Neural cell (in vitro differentiated cells): ENCODE measurements at regions not wholly inside any gene's neighbourhood (a gene's known extent, or its start where the extent isn't known, plus 50 kb on each side); places are given as distances from the start of the nearest gene placed in this dataset.

Experiments
- H2AFZ ChIP-seq: fragments of 200-600, 300-800 bp; sonication (generic), shearing (Covaris generic); 2 replicates; pipeline ENCODE4 v1.6.0; 2014; ENCODE audit warnings: low read depth, mild to moderate bottlenecking, antibody characterized with exemption, low read length, moderate library complexity
- H3F3A ChIP-seq: fragments of 200-600 bp; shearing (Covaris generic); 2 replicates; pipeline ENCODE4 v1.6.1; 2016; ENCODE audit warnings: mild to moderate bottlenecking, moderate library complexity, mixed read lengths, antibody characterized with exemption, low read length; ENCODE audit not compliant: insufficient read depth, poor library complexity, severe bottlenecking
- H3K27ac ChIP-seq: fragments of 200-600, 300-800 bp; sonication (generic), shearing (Covaris generic); 2 replicates; pipeline ENCODE4 v1.5.1; 2014; ENCODE audit warnings: mild to moderate bottlenecking, low read length, moderate library complexity
- H3K27me3 ChIP-seq: fragments of 300-800, 200-600 bp; sonication (generic), shearing (Covaris generic); 2 replicates; pipeline ENCODE4 v1.6.0; 2014; ENCODE audit warnings: mild to moderate bottlenecking, low read depth, low read length, moderate library complexity; ENCODE audit not compliant: insufficient read depth
- H3K36me3 ChIP-seq: fragments of 300-800, 200-600 bp; sonication (generic), shearing (Covaris generic); 2 replicates; pipeline ENCODE4 v1.5.1; 2014; ENCODE audit warnings: mild to moderate bottlenecking, antibody characterized with exemption, low read length, moderate library complexity; ENCODE audit not compliant: insufficient read depth
- H3K4me2 ChIP-seq: fragments of 300-800, 200-600 bp; sonication (generic), shearing (Covaris generic); 2 replicates; pipeline ENCODE4 v1.6.0; 2014; ENCODE audit warnings: mild to moderate bottlenecking, low read length
- H3K4me3 ChIP-seq: fragments of 300-800, 200-600 bp; sonication (generic), shearing (Covaris generic); 2 replicates; pipeline ENCODE4 v1.5.1; 2014; ENCODE audit warnings: mild to moderate bottlenecking, low read length, moderate library complexity
- H3K79me2 ChIP-seq: fragments of 200-600 bp; shearing (Covaris generic); replicated peaks from 2 replicates; pipeline ENCODE4 v1.6.0; 2014; ENCODE audit warnings: mild to moderate bottlenecking, low read length, moderate library complexity; ENCODE audit not compliant: insufficient read depth
- H3K9ac ChIP-seq: fragments of 300-800, 200-600 bp; sonication (generic), shearing (Covaris generic); 2 replicates; pipeline ENCODE4 v1.6.1; 2016; ENCODE audit warnings: mild to moderate bottlenecking, low read length, mixed read lengths
- H3K9me2 ChIP-seq: fragments of 200-600 bp; shearing (Covaris generic); 2 replicates; pipeline ENCODE4 v1.6.1; 2016; ENCODE audit warnings: mild to moderate bottlenecking, low read length, mixed read lengths; ENCODE audit not compliant: insufficient read depth
- H3K9me3 ChIP-seq: fragments of 200-600, 300-800 bp; sonication (generic), shearing (Covaris generic); 2 replicates; pipeline ENCODE4 v1.6.1; 2016; ENCODE audit warnings: mild to moderate bottlenecking, mixed run types, low read length, moderate library complexity, mixed read lengths
- H4K20me1 ChIP-seq: fragments of 200-600 bp; shearing (Covaris generic); 2 replicates; pipeline ENCODE4 v1.6.1; 2016; ENCODE audit warnings: mild to moderate bottlenecking, mixed run types; ENCODE audit not compliant: insufficient read depth
- CTCF ChIP-seq: fragments of 450-650 bp; IDR thresholded peaks from 2 replicates; pipeline ENCODE4 v1.5.1; 2014; ENCODE audit warnings: antibody characterized with exemption, mild to moderate bottlenecking, moderate library complexity; ENCODE audit not compliant: poor library complexity, severe bottlenecking
- EP300 ChIP-seq: fragments of 450-650 bp; conservative IDR thresholded peaks from 2 replicates; pipeline ENCODE4 v1.6.1; 2014; ENCODE audit warnings: antibody characterized with exemption, mild to moderate bottlenecking, moderate library complexity; ENCODE audit not compliant: poor library complexity, severe bottlenecking
- EZH2 ChIP-seq: fragments of 200-600, 300-800 bp; shearing (Covaris generic), sonication (generic); IDR thresholded peaks from 2 replicates; pipeline ENCODE4 v1.6.1; 2014; ENCODE audit warnings: antibody characterized with exemption, low read length, borderline replicate concordance, mild to moderate bottlenecking; ENCODE audit not compliant: insufficient read depth, poor library complexity, severe bottlenecking
- MXI1 ChIP-seq: fragments of 450-650 bp; conservative IDR thresholded peaks from 2 replicates; pipeline ENCODE4 v1.6.1; 2014; ENCODE audit warnings: antibody characterized with exemption, mild to moderate bottlenecking; ENCODE audit not compliant: poor library complexity, severe bottlenecking
- POLR2AphosphoS5 ChIP-seq: IDR thresholded peaks from 2 replicates; pipeline ENCODE4 v1.6.1; 2012
- RAD21 ChIP-seq: fragments of 450-650 bp; conservative IDR thresholded peaks from 2 replicates; pipeline ENCODE4 v1.6.1; 2014; ENCODE audit warnings: antibody characterized with exemption, mild to moderate bottlenecking, moderate library complexity
- REST ChIP-seq: IDR thresholded peaks from 2 replicates; pipeline ENCODE4 v1.6.1; 2012; ENCODE audit warnings: borderline replicate concordance
- SMC3 ChIP-seq: fragments of 450-650 bp; conservative IDR thresholded peaks from 2 replicates; pipeline ENCODE4 v1.6.1; 2014; ENCODE audit warnings: antibody characterized with exemption, mild to moderate bottlenecking, moderate library complexity; ENCODE audit not compliant: poor library complexity
- TAF1 ChIP-seq: IDR thresholded peaks from 2 replicates; pipeline ENCODE4 v1.6.1; 2012; ENCODE audit warnings: low read depth

GRCh38 chr2:172361840-172362239 is 65.5 kb upstream of the ITGA6 start:
- no peaks in the 10 kb centered on the region for H3K36me3 ChIP-seq
- H2AFZ ChIP-seq, result no peak overlapping the region
- H3K4me2 ChIP-seq, result no peak overlapping the region
- H3K79me2 ChIP-seq, result no peaks in the 10 kb centered on the region
- no peaks in the 10 kb centered on the region for H4K20me1 ChIP-seq
- H3F3A ChIP-seq, result no peaks in the 10 kb centered on the region
- no peaks in the 10 kb centered on the region for H3K9me2 ChIP-seq
- H3K27me3 ChIP-seq, result no peaks in the 10 kb centered on the region
- H3K9me3 ChIP-seq, result no peaks in the 10 kb centered on the region
- H3K4me3 ChIP-seq, result no peak overlapping the region
- TF ChIP-seq RAD21, result no peak
- TF ChIP-seq EZH2, result no peak
- TF ChIP-seq EP300, result no peak
- no peak for TF ChIP-seq CTCF
- peak; percentile 60 for TF ChIP-seq REST
- no peak for TF ChIP-seq SMC3
- no peak for TF ChIP-seq TAF1
- no peak for TF ChIP-seq POLR2AphosphoS5
- H3K9ac ChIP-seq, result no peak overlapping the region
- H3K27ac ChIP-seq, result no peak overlapping the region

- H2AFZ ChIP-seq, result no peak overlapping the region
- H3K27ac ChIP-seq, result no peak overlapping the region
- H3F3A ChIP-seq, result no peaks in the 10 kb centered on the region
- no peaks in the 10 kb centered on the region for H4K20me1 ChIP-seq
- H3K27me3 ChIP-seq, result no peaks in the 10 kb centered on the region
- H3K9me2 ChIP-seq, result no peaks in the 10 kb centered on the region
- H3K4me3 ChIP-seq, result no peak overlapping the region
- TF ChIP-seq RAD21 (no peak), TAF1 (no peak), CTCF (no peak), MXI1 (no peak), POLR2AphosphoS5 (no peak), SMC3 (no peak), EZH2 (no peak), EP300 (no peak), REST (no peak)
- no peaks in the 10 kb centered on the region for H3K36me3 ChIP-seq
- no peak overlapping the region for H3K4me2 ChIP-seq
- no peak overlapping the region for H3K9ac ChIP-seq
- H3K79me2 ChIP-seq, result no peaks in the 10 kb centered on the region
- H3K9me3 ChIP-seq, result no peaks in the 10 kb centered on the region
These were observed 63.1 kb upstream of the ITGA6 start for GRCh38 chr2:172364261-172364660.
